GM19035 (cell line): ENCODE measurements at regions not wholly inside any gene's neighbourhood (a gene's known extent, or its start where the extent isn't known, plus 50 kb on each side); places are given as distances from the start of the nearest gene placed in this dataset.
A peak's percentile ranks its signal among the peaks of the same experiment; 100 is the strongest.
"Not testable (repeated sequence)": the region's sequence is repeated elsewhere in the genome, so short reads cannot be mapped to it uniquely, and the experiment has no call there.

Experiments used
- ATAC-seq: cut with Tn5 transposase; IDR thresholded peaks from one replicate; pipeline ENCODE4 v1.9.1; 2021; ENCODE audit not compliant: unreplicated experiment

- ATAC-seq = no peak
These were observed 484.7 kb downstream of the DACH1 start for GRCh38 chr13:71382285-71382684.

- ATAC-seq = no peak
These were observed 486.8 kb downstream of the DACH1 start for GRCh38 chr13:71380191-71380590.

DNA sequence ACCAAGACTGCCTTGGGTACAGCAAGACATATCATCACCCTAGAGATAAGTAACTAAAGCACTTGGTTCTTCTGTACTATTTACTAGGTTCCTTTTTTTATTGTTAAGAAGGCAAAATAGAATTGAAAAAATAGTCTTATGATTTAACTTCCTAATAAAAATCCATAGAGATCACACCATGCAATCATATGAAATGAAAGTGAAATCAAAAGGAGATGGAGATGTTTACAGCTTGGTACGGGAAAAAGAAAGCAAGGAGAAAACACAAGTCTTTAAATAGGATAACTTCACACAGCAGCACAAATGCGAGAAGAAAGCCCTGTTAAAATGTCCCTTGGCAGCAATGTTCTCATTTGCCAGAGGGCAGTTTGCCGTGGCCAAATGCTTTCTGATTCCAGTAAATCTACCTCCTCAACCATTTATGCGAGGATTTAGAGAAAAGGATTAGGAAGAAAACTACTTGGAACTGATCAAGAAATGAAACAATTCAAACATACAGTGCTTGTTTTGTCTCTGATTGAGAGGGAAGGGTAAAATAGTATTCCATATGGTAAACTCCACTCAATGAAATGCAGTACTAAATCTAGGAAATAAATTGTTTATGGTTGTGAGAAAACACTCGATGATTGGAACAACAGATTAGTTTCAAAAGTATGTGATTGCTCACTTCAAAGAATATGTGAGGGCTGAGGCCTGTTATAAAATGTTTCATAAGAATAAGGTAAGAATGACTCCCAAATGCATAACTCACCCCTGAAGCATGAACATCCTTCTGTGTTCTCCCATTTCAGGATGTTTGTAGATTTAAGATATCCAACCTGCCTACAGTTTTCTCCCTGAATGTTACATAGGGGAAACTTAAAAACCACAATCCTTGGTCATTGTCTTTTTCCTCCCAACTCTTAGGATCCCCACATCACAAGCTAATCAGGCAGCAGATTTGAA, 487.8 kb downstream of the DACH1 start:
- no peak for ATAC-seq

DNA sequence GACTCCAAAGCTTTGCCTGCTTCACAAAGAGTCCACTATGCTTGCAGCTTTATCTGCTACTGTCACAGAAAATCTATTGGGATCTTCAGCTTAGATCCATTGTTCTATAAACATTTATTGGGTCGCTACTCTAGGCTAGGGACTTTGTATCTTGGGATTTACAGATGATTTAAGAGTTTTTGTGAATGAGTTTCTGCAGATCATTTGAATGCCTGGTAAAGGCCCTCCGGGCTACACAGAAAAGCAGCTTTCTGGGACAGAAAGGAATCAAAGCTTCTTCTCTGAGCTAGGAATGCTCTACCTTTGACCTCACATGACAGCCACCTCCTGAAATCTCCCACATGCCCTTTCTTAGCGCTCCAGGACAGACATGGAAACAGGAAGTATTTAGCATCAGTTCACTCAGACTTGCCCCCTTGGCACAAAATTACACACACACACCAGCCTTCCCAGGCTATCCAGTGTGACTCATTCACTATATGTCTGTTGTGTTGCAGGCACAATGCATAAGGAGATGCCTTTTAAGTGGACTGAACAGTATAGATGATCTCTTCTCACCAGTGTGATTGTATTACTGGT, 492.4 kb downstream of the DACH1 start:
- ATAC-seq = no peak

- ATAC-seq = no peak
These were observed 498.7 kb downstream of the DACH1 start for GRCh38 chr13:71368336-71368735.

DNA sequence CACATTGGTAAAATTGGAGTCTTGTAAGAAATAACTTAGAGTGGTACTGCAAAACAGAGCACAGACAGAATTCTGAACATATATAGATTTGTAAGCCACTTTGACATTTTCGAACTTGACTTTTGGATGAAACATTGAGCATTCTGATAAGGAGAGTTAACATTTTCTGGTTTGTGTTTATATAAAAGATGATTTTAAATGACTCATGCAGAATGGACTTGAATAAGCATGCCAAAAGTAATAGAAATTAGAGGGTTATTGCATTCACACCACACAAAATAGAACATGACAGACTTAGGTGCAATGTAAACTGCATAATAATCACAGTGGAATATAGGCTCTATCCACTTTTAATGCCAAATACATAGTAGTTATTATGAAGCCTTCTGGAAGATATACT, 507.0 kb downstream of the DACH1 start:
- ATAC-seq = no peak

- no peak for ATAC-seq
These were observed 507.4 kb downstream of the DACH1 start for GRCh38 chr13:71359641-71360040.

- no peak for ATAC-seq
These were observed 508.8 kb downstream of the DACH1 start for GRCh38 chr13:71358218-71358617.

- ATAC-seq = no peak
These were observed 512.0 kb downstream of the DACH1 start for GRCh38 chr13:71355010-71355409.

DNA sequence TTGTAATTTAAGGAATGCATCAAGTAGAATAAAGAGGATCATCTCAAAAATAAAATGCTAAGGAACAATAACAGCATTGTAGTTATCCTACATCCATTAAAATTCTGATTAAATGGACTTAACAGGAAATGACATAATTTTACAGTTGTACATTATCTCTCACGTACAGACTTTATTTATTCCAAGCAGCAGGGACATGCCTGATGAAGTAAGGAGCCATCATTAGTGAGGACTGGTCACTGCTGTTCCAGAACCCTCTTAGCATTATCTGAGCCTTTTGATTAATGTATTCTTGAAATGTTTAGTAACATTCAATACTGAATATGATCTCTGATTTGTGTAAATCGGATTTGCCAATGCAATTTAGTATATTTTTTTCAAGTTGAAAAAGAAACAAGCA, 516.1 kb downstream of the DACH1 start:
- ATAC-seq = no peak

DNA sequence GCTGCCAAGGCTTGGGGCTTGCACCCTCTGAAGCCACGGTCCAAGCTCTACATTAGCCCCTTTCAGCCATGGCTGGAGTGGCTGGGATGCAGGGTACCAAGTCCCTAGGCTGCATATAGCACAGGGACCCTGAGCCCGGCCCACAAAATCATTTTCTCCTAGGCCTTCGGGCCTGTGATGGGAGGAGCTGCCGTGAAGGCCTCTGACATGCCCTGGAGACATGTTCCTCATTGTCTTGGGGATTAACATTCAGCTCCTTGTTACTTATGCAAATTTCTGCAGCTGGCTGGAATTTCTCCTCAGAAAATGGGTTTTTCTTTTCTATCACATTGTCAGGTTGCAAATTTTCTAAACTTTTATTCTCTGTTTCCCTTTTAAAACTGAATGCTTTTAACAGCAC, 521.1 kb downstream of the DACH1 start:
- not testable (repeated sequence) for ATAC-seq

DNA sequence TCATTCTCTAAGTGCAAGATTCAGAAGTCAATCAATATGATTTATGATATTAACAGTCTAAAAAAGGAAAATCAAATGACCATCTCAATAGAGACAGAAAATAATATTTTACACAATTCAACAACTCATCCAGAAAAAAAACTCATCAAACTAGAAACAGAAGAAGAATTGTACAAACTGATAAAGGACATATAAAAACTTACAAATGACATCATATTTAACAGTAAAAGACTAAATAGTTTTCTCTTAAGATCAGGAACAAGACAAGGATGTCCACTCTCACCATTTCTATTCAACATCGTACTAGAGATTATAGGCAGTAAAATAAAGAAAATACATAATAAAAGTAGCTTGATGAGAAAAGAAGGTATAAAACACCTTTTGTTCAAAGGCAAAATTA, 527.3 kb downstream of the DACH1 start:
- no peak for ATAC-seq

DNA sequence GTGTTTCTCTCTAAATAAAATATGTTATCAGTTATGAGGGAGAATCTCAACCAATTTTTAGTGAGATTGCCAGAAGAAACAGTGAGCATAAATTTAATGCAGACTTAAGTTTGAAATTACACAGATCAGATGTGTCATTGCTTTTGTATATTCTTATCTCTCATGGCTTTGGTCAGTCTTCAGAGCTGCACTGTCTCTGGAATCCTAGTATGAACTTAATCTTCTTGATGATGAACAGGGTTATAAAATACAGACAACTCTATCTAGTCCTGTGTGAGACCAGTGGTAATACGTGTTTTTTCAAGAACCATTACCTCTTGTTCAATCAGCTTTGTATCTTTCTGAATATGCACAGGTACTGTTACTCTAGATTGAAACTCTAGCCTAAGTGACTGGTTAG, 528.0 kb downstream of the DACH1 start:
- ATAC-seq = no peak

GRCh38 chr13:71338070-71338469, 528.9 kb downstream of the DACH1 start:
- no peak for ATAC-seq

DNA sequence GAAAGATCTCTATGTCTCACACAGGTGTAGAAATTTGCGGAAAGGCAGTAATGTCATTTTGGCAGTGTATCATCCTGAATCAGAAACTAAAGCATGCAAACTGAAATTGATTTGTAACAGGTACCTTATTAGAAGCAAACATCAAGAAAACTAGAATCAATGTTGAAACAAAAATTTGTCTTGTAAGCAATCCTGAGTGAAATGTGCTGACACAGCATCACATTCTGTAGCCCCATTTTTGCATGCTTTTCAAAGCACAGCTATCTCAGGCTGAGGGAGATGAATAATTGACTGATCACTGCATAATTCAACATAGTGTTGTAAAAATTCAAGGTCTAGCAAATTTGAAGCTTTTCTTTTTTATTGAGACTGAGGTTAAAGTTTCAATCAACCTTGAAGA, 539.7 kb downstream of the DACH1 start:
- no peak for ATAC-seq

GRCh38 chr13:71325556-71325955, 541.4 kb downstream of the DACH1 start:
- no peak for ATAC-seq

GRCh38 chr13:71323266-71323665, 543.7 kb downstream of the DACH1 start:
- ATAC-seq = no peak

- no peak for ATAC-seq
These were observed 546.6 kb downstream of the DACH1 start for GRCh38 chr13:71320452-71320851.

GRCh38 chr13:71316792-71317363, 550.1 kb downstream of the DACH1 start:
- ATAC-seq = no peak

- ATAC-seq = peak; percentile 48
These were observed 554.1 kb downstream of the DACH1 start for GRCh38 chr13:71312923-71313322.

DNA sequence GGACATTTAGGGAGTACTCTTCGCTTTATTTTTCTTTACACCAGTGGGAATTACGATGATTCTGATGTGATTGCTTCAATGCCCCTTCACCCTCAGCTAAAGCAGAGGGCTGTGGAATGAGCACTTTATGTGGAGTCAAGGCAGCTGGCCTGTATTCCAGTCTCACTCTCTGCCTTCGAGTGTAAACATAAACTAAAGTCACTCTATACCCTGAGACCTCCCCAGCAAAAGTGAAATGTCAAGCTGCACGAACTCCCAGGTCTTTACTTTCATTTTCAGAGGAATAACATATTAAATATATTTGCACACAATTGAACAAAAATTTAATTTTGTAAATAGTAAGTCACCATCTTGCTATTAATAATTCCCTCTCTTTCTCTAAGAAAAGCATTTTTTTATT, 557.1 kb downstream of the DACH1 start:
- no peak for ATAC-seq

- no peak for ATAC-seq
These were observed 560.2 kb downstream of the DACH1 start for GRCh38 chr13:71306821-71307220.
